ENCODE measurements at regions not wholly inside any gene's neighbourhood (a gene's known extent, or its start where the extent isn't known, plus 50 kb on each side); places are given as distances from the start of the nearest gene placed in this dataset.

DNA sequence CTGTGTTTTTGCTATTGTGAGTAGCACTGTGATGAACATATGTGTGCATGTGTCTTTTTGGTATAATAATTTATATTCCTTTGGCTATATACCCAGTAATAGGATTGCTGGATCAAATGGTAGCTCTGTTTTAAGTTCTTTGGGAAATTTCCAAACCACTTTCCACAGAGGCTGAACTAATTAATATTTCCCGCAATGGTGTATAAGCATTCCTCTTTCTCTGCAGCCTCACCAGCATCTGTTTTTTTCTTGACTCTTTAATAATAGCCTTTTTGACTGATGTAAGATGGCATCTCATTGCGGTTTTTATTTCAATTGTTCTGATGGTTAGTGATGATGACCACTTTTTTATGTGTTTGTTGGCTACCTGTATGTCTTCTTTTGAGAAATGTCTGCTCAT lies 247.7 kb upstream of the NDST3 start:
- TF ChIP-seq, protein P1, sequence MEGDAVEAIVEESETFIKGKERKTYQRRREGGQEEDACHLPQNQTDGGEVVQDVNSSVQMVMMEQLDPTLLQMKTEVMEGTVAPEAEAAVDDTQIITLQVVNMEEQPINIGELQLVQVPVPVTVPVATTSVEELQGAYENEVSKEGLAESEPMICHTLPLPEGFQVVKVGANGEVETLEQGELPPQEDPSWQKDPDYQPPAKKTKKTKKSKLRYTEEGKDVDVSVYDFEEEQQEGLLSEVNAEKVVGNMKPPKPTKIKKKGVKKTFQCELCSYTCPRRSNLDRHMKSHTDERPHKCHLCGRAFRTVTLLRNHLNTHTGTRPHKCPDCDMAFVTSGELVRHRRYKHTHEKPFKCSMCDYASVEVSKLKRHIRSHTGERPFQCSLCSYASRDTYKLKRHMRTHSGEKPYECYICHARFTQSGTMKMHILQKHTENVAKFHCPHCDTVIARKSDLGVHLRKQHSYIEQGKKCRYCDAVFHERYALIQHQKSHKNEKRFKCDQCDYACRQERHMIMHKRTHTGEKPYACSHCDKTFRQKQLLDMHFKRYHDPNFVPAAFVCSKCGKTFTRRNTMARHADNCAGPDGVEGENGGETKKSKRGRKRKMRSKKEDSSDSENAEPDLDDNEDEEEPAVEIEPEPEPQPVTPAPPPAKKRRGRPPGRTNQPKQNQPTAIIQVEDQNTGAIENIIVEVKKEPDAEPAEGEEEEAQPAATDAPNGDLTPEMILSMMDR (IDR thresholded peaks at IDR 0.05; ENCODE audit: unreplicated experiment), result no peak
- Mint-ChIP-seq H3K27me3 (no peaks in the 10 kb centered on the region), H3K27ac (no peak overlapping the region), H3K4me1 (ENCODE audit: low read depth) (peaks cover 4% of the 10 kb centered on the region), H3K4me3 (ENCODE audit: low read depth) (no peak overlapping the region), H3K9me3 (ENCODE audit: low read depth) (no peaks in the 10 kb centered on the region), H3K36me3 (ENCODE audit: insufficient read depth) (no peaks in the 10 kb centered on the region)
- no peak for DNase-seq (ENCODE audit: low spot score, unreplicated experiment)

DNA sequence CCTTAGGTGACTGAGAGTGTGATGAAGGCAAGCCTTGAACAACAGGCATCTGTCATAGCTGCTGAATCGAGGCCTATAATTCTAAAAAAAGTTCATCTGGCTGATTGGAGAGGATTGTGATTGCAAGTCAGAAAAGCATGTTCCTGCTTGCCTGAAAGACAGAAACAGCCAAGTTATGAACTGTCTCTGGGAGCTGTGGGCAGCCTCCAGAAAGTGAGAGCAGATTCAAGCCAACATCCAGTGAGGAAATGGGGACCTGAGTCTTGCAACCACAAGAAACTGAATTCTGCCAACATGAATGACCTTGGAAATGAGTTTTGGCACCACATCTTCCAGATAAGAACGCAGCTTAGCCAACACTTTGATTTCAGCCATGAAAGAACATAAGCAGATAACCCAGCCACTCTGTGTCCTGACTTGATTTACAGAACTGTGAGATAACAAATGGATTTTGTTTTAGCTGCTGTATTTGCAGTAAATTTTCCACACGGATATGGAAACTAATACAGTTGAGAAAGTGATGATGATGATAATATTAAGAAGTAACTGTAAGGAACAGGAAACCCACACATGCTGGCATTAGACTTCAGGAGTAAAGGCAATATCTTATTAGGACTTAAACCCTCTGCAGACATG lies 240.3 kb upstream of the NDST3 start:
- H3K27ac Mint-ChIP-seq, result no peak overlapping the region
- no peaks in the 10 kb centered on the region for H3K27me3 Mint-ChIP-seq
- H3K4me1 Mint-ChIP-seq (ENCODE audit: low read depth), result no peaks in the 10 kb centered on the region
- H3K36me3 Mint-ChIP-seq (ENCODE audit: insufficient read depth), result no peaks in the 10 kb centered on the region
- H3K9me3 Mint-ChIP-seq (ENCODE audit: low read depth), result no peaks in the 10 kb centered on the region
- no peak for DNase-seq (ENCODE audit: low spot score, unreplicated experiment)
- TF ChIP-seq, protein P1 (IDR thresholded peaks at IDR 0.05; ENCODE audit: unreplicated experiment), result no peak
- H3K4me3 Mint-ChIP-seq (ENCODE audit: low read depth), result no peak overlapping the region

DNA sequence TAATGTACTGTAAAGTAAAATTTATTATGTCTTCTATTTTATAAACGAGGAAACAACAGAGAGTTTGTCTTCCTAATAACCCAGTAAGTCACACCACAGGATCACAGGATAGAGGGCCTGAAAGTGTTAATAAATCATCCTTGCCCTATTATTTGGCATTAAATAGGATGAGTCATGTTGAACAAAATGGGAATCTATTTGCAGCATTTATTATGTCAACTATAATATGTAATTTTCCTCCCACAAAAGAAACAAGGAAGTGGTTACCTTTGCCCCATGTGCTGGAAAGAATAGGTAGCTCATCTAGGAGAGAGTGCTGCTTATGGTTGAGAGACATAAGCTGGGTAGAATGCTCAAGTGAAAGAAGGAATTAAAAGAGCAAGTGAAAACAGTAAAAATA lies 237.6 kb upstream of the NDST3 start:
- H3K27me3 Mint-ChIP-seq, result no peaks in the 10 kb centered on the region
- peaks cover 10% of the 10 kb centered on the region for H3K4me1 Mint-ChIP-seq (ENCODE audit: low read depth)
- DNase-seq (ENCODE audit: low spot score, unreplicated experiment), result no peak
- TF ChIP-seq, protein P1 (IDR thresholded peaks at IDR 0.05; ENCODE audit: unreplicated experiment), result no peak
- no peak overlapping the region for H3K4me3 Mint-ChIP-seq (ENCODE audit: low read depth)
- H3K27ac Mint-ChIP-seq, result no peak overlapping the region
- no peaks in the 10 kb centered on the region for H3K9me3 Mint-ChIP-seq (ENCODE audit: low read depth)
- H3K36me3 Mint-ChIP-seq (ENCODE audit: insufficient read depth), result no peaks in the 10 kb centered on the region

DNA sequence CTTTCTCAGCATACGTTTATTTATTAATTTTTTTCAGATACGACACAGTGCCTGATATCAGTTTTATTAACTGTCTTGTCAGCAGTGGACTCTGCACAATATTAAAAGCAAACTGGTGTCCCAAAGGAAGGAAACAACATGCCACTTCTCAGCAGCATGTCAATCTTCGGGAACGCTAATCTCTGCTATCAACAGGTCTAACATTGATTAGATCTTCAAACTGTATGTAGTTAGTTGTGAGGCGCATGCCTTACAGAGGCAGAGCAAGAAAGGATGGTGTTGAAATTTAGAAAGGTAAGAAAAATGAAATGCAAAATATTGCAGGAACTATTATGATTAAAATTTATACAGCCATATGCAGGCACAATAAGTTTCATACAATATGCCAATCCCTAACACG lies 233.7 kb upstream of the NDST3 start:
- Mint-ChIP-seq H3K4me1 (ENCODE audit: low read depth) (peaks cover 12% of the 10 kb centered on the region), H3K4me3 (ENCODE audit: low read depth) (no peak overlapping the region), H3K27ac (no peak overlapping the region), H3K27me3 (no peaks in the 10 kb centered on the region), H3K9me3 (ENCODE audit: low read depth) (no peaks in the 10 kb centered on the region), H3K36me3 (ENCODE audit: insufficient read depth) (no peaks in the 10 kb centered on the region)
- TF ChIP-seq, protein P1 (IDR thresholded peaks at IDR 0.05; ENCODE audit: unreplicated experiment), result no peak
- DNase-seq (ENCODE audit: low spot score, unreplicated experiment), result no peak

DNA sequence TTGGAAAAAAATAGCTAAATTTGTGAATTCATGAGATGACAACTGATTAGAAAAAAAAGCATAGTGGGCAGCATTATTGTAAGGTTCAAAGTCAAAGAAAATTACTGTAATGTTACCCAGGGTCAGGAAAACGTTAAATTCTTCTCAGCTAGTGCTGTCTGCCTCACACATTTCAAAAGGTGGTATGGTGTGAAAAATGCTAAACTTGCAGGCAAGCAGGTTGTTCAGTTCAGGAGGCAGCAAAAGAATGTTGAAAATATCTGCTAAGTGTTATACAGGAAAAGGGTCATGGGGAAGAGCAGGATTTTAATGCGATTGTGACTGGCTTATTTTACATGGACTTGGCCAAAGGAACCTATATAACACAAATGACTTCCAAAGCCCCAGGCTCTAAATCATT lies 232.5 kb upstream of the NDST3 start:
- Mint-ChIP-seq H3K27ac (no peak overlapping the region), H3K9me3 (ENCODE audit: low read depth) (no peaks in the 10 kb centered on the region), H3K36me3 (ENCODE audit: insufficient read depth) (no peaks in the 10 kb centered on the region), H3K27me3 (no peaks in the 10 kb centered on the region), H3K4me3 (ENCODE audit: low read depth) (no peak overlapping the region), H3K4me1 (ENCODE audit: low read depth) (peaks cover 12% of the 10 kb centered on the region)
- DNase-seq (ENCODE audit: low spot score, unreplicated experiment), result no peak
- TF ChIP-seq, protein P1 (IDR thresholded peaks at IDR 0.05; ENCODE audit: unreplicated experiment), result no peak
